ENCODE measurements at regions not wholly inside any gene's neighbourhood (a gene's known extent, or its start where the extent isn't known, plus 50 kb on each side); places are given as distances from the start of the nearest gene placed in this dataset.

GRCh38 chr14:29222671-29223268 lies 456.2 kb downstream of the FOXG1 start:
- peak; percentile 44 for DNase-seq

GRCh38 chr14:29223947-29224346 lies 457.4 kb downstream of the FOXG1 start:
- DNase-seq = no peak

GRCh38 chr14:29227631-29228030 lies 461.0 kb downstream of the FOXG1 start:
- no peak for DNase-seq

- no peak for DNase-seq
These were observed 465.6 kb downstream of the FOXG1 start for GRCh38 chr14:29232153-29232552.

GRCh38 chr14:29232711-29233110 lies 466.1 kb downstream of the FOXG1 start:
- DNase-seq = no peak

- no peak for DNase-seq
These were observed 466.6 kb downstream of the FOXG1 start for GRCh38 chr14:29233188-29233587.

GRCh38 chr14:29235991-29236390 lies 469.4 kb downstream of the FOXG1 start:
- DNase-seq = no peak

- no peak for DNase-seq
These were observed 469.8 kb downstream of the FOXG1 start for GRCh38 chr14:29236401-29236800.

- no peak for DNase-seq
These were observed 470.3 kb downstream of the FOXG1 start for GRCh38 chr14:29236848-29237247.

GRCh38 chr14:29240066-29240465 lies 473.5 kb downstream of the FOXG1 start:
- no peak for DNase-seq

- DNase-seq = no peak
These were observed 476.5 kb downstream of the FOXG1 start for GRCh38 chr14:29242755-29243754.

GRCh38 chr14:29255692-29256091 lies 489.1 kb downstream of the FOXG1 start:
- DNase-seq = no peak

- DNase-seq = no peak
These were observed 496.4 kb downstream of the FOXG1 start for GRCh38 chr14:29262979-29263378.

- no peak for DNase-seq
These were observed 498.3 kb downstream of the FOXG1 start for GRCh38 chr14:29264865-29265264.

GRCh38 chr14:29265852-29266251 lies 499.3 kb downstream of the FOXG1 start:
- DNase-seq = no peak

GRCh38 chr14:29271669-29272068 lies 505.1 kb downstream of the FOXG1 start:
- no peak for DNase-seq

- DNase-seq = no peak
These were observed 506.9 kb downstream of the FOXG1 start for GRCh38 chr14:29273513-29273912.

GRCh38 chr14:29274890-29275596 lies 508.5 kb downstream of the FOXG1 start:
- no peak for DNase-seq

- DNase-seq = no peak
These were observed 512.0 kb downstream of the FOXG1 start for GRCh38 chr14:29278301-29279263.

- DNase-seq = no peak
These were observed 515.6 kb downstream of the FOXG1 start for GRCh38 chr14:29282169-29282568.

GRCh38 chr14:29290441-29290840 lies 523.9 kb downstream of the FOXG1 start:
- no peak for DNase-seq

- DNase-seq = no peak
These were observed 532.8 kb downstream of the FOXG1 start for GRCh38 chr14:29299372-29299771.
